H9 (cell line): ENCODE measurements at regions not wholly inside any gene's neighbourhood (a gene's known extent, or its start where the extent isn't known, plus 50 kb on each side); places are given as distances from the start of the nearest gene placed in this dataset.

ENCODE experiments used
- DNase-seq: peaks from one replicate; pipeline ENCODE4 v3.0.0-alpha.2; 2017
- H2AFZ ChIP-seq: one replicate; pipeline ENCODE4 v1.6.1; 2013; ENCODE audit warnings: mild to moderate bottlenecking, low read length, control low read depth, moderate library complexity
- H2AK5ac ChIP-seq: 2 replicates; pipeline ENCODE4 v1.6.1; 2013; ENCODE audit warnings: low read length, control low read depth, mixed read lengths; ENCODE audit not compliant: insufficient read length
- H2BK120ac ChIP-seq: one replicate; pipeline ENCODE4 v1.6.1; 2013; ENCODE audit warnings: low read depth, mild to moderate bottlenecking, low read length, control low read depth, inconsistent platforms; ENCODE audit not compliant: poor library complexity, severe bottlenecking
- H2BK12ac ChIP-seq: 2 replicates; pipeline ENCODE4 v1.6.1; 2013; ENCODE audit warnings: low read length, control low read depth, mixed read lengths, low read depth; ENCODE audit not compliant: insufficient read length
- H2BK15ac ChIP-seq: 2 replicates; pipeline ENCODE4 v1.6.1; 2013; ENCODE audit warnings: low read depth, low read length, control low read depth
- H2BK20ac ChIP-seq: one replicate; pipeline ENCODE4 v1.6.1; 2013; ENCODE audit warnings: low read depth, mild to moderate bottlenecking, low read length, control low read depth, inconsistent platforms; ENCODE audit not compliant: poor library complexity, severe bottlenecking
- H2BK5ac ChIP-seq: 2 replicates; pipeline ENCODE4 v1.6.1; 2013; ENCODE audit warnings: low read length, control low read depth, mixed read lengths; ENCODE audit not compliant: insufficient read length
- H3K14ac ChIP-seq: 2 replicates; pipeline ENCODE4 v1.6.1; 2013; ENCODE audit warnings: low read length, control low read depth; ENCODE audit not compliant: insufficient read depth
- H3K18ac ChIP-seq: 2 replicates; pipeline ENCODE4 v1.6.1; 2013; ENCODE audit warnings: low read depth, mild to moderate bottlenecking, mixed read lengths, low read length, control low read depth; ENCODE audit not compliant: insufficient read length
- H3K23ac ChIP-seq: 2 replicates; pipeline ENCODE4 v1.6.1; 2013; ENCODE audit warnings: low read length, control low read depth, mixed read lengths, low read depth; ENCODE audit not compliant: insufficient read length
- H3K23me2 ChIP-seq: 2 replicates; pipeline ENCODE4 v1.6.1; 2013; ENCODE audit warnings: low read depth, mild to moderate bottlenecking, mixed read lengths, low read length, control low read depth; ENCODE audit not compliant: insufficient read length, poor library complexity, severe bottlenecking
- H3K27ac ChIP-seq: 2 replicates; pipeline ENCODE4 v1.5.1; 2013; ENCODE audit warnings: low read length, control low read depth, mixed read lengths, low read depth; ENCODE audit not compliant: insufficient read length
- H3K27me3 ChIP-seq: 2 replicates; pipeline ENCODE4 v1.6.1; 2013; ENCODE audit warnings: low read length, control low read depth, inconsistent platforms; ENCODE audit not compliant: insufficient read depth
- H3K4ac ChIP-seq: 2 replicates; pipeline ENCODE4 v1.6.1; 2013; ENCODE audit warnings: low read depth, mild to moderate bottlenecking, control low read depth, inconsistent platforms, low read length, moderate library complexity
- H3K4me1 ChIP-seq: 2 replicates; pipeline ENCODE4 v1.6.1; 2013; ENCODE audit warnings: low read length, control low read depth, inconsistent platforms; ENCODE audit not compliant: insufficient read depth
- H3K4me2 ChIP-seq: 2 replicates; pipeline ENCODE4 v1.6.1; 2013; ENCODE audit warnings: low read length, control low read depth, mixed read lengths; ENCODE audit not compliant: insufficient read length, insufficient read depth
- H3K56ac ChIP-seq: 2 replicates; pipeline ENCODE4 v1.6.1; 2013; ENCODE audit warnings: low read depth, mild to moderate bottlenecking, mixed read lengths, low read length, control low read depth; ENCODE audit not compliant: insufficient read length
- H3K79me1 ChIP-seq: 2 replicates; pipeline ENCODE4 v1.6.1; 2013; ENCODE audit warnings: low read depth, mild to moderate bottlenecking, moderate library complexity, low read length, control low read depth, inconsistent platforms; ENCODE audit not compliant: insufficient read depth, poor library complexity, severe bottlenecking
- H3K79me2 ChIP-seq: 2 replicates; pipeline ENCODE4 v1.6.1; 2013; ENCODE audit warnings: low read length, control low read depth, inconsistent platforms; ENCODE audit not compliant: insufficient read depth
- H3K9ac ChIP-seq: 2 replicates; pipeline ENCODE4 v1.6.1; 2013; ENCODE audit warnings: low read length, control low read depth, mixed read lengths; ENCODE audit not compliant: insufficient read length; ENCODE audit errors: extremely low read depth
- H3K9me3 ChIP-seq: one replicate; pipeline ENCODE4 v1.6.1; 2013; ENCODE audit warnings: low read depth, low read length, inconsistent platforms; ENCODE audit not compliant: control insufficient read depth
- H3T11ph ChIP-seq: one replicate; pipeline ENCODE4 v1.6.1; 2013; ENCODE audit warnings: mild to moderate bottlenecking, low read length, control low read depth, inconsistent platforms
- H4K20me1 ChIP-seq: one replicate; pipeline ENCODE4 v1.6.1; 2013; ENCODE audit not compliant: control insufficient read depth, insufficient read length, insufficient read depth
- H4K5ac ChIP-seq: 2 replicates; pipeline ENCODE4 v1.6.1; 2013; ENCODE audit warnings: low read depth, mild to moderate bottlenecking, mixed read lengths, low read length, control low read depth; ENCODE audit not compliant: insufficient read length
- H4K8ac ChIP-seq: replicated peaks from 2 replicates; pipeline ENCODE4 v1.6.1; 2013; ENCODE audit warnings: low read length, control low read depth, mixed read lengths, low read depth; ENCODE audit not compliant: insufficient read length
- H4K91ac ChIP-seq: 2 replicates; pipeline ENCODE4 v1.6.1; 2013; ENCODE audit warnings: low read depth, mild to moderate bottlenecking, moderate library complexity, mixed read lengths, low read length, control low read depth; ENCODE audit not compliant: insufficient read length
- H3K27ac Mint-ChIP-seq, 3 experiments: 2 replicates in 2 of 3; 3 replicates in 1 of 3; pipeline ENCODE4 v1.8.0; 2020 to 2021; ENCODE audit warnings: mixed read lengths in 3 of 3, mild to moderate bottlenecking in 1 of 3, moderate library complexity in 1 of 3
- H3K27me3 Mint-ChIP-seq: 2 replicates; pipeline ENCODE4 v1.8.0; 2021; ENCODE audit warnings: low read depth, mild to moderate bottlenecking, moderate library complexity, mixed read lengths
- H3K36me3 Mint-ChIP-seq, 3 experiments: 2 replicates in 2 of 3; 3 replicates in 1 of 3; pipeline ENCODE4 v1.8.0; 2020 to 2021; ENCODE audit warnings: low read depth in 3 of 3, mixed read lengths in 3 of 3; ENCODE audit not compliant: insufficient read depth in 1 of 3
- H3K4me1 Mint-ChIP-seq, 2 experiments: 2 replicates each; pipeline ENCODE4 v1.8.0; 2020; ENCODE audit warnings: mixed read lengths in 2 of 2
- H3K4me3 Mint-ChIP-seq, 2 experiments: 2 replicates in 1 of 2; 3 replicates in 1 of 2; pipeline ENCODE4 v1.8.0; 2020 to 2021; ENCODE audit warnings: mild to moderate bottlenecking in 2 of 2, mixed read lengths in 2 of 2, moderate library complexity in 1 of 2
- H3K9me3 Mint-ChIP-seq, 2 experiments: 2 replicates in 1 of 2; 3 replicates in 1 of 2; pipeline ENCODE4 v1.8.0; 2020; ENCODE audit warnings: mild to moderate bottlenecking in 2 of 2, mixed read lengths in 2 of 2, moderate library complexity in 1 of 2
- WGBS: extraction: QIAGEN DNeasy Blood & Tissue Kit; methylation state at CpG from one replicate; pipeline ENCODE4 v1.1.7; 2013; ENCODE audit warnings: missing lambda C conversion rate, low lambda C conversion rate, mixed read lengths; ENCODE audit not compliant: insufficient read length; ENCODE audit errors: extremely low coverage; 5-methylcytosine and 5-hydroxymethylcytosine counted together
- TF ChIP-seq, protein P1 (sequence below): fragments of 200-600 bp; sonication (generic); conservative IDR thresholded peaks from 3 replicates; pipeline ENCODE4 v1.8.0; 2021; ENCODE audit warnings: antibody characterized with exemption, mild to moderate bottlenecking

DNA sequence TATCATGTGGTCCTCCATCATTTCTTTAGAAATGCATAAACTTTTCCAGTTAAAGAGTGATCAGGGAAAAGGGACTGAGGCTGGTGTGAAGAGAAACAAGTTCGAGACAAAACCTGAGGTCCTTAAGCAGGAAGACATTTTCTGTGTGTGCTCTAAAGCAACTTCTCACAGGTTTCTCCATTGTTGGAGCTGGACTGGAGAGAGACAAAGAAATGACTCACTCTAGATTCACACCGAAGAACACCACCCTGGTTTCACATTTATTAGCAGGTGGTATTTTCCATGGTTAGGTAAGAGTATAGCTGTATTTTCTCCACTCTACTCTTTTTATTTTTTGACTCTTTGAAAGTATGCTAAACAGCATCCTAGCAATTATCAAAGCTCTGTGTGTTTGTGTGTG is 736.4 kb downstream of the KCNA4 start:
- H3K27me3 Mint-ChIP-seq: no peaks in the 10 kb centered on the region; the same call in 1 of the 2 replicates
- no peak overlapping the region for H3K4me2 ChIP-seq
- no peak overlapping the region for H3K14ac ChIP-seq
- no peaks in the 10 kb centered on the region for H3K9me3 Mint-ChIP-seq
- no peaks in the 10 kb centered on the region for H3K9me3 ChIP-seq
- no peaks in the 10 kb centered on the region for H3K79me2 ChIP-seq
- H2BK12ac ChIP-seq: no peak overlapping the region
- no CpG with 5 or more reads among the region's 2 CpGs for WGBS
- H3K27ac Mint-ChIP-seq: no peak overlapping the region
- no peak overlapping the region for H4K8ac ChIP-seq
- H3K18ac ChIP-seq: no peak overlapping the region
- H2AK5ac ChIP-seq: no peak overlapping the region
- H3K23me2 ChIP-seq: no peaks in the 10 kb centered on the region
- H3K56ac ChIP-seq: no peak overlapping the region
- H3K79me1 ChIP-seq: no peaks in the 10 kb centered on the region
- no peaks in the 10 kb centered on the region for H3K4me1 ChIP-seq
- H3K27ac ChIP-seq: no peak overlapping the region
- no peak overlapping the region for H3K4me3 Mint-ChIP-seq
- H4K5ac ChIP-seq: no peak overlapping the region
- no peak overlapping the region for H3K23ac ChIP-seq
- no peak overlapping the region for H4K91ac ChIP-seq
- no peak overlapping the region for H2AFZ ChIP-seq
- H3T11ph ChIP-seq: no peak overlapping the region
- no peaks in the 10 kb centered on the region for H4K20me1 ChIP-seq
- no peak overlapping the region for H3K9ac ChIP-seq
- no peak overlapping the region for H3K4ac ChIP-seq
- no peak for DNase-seq
- TF ChIP-seq, protein P1, sequence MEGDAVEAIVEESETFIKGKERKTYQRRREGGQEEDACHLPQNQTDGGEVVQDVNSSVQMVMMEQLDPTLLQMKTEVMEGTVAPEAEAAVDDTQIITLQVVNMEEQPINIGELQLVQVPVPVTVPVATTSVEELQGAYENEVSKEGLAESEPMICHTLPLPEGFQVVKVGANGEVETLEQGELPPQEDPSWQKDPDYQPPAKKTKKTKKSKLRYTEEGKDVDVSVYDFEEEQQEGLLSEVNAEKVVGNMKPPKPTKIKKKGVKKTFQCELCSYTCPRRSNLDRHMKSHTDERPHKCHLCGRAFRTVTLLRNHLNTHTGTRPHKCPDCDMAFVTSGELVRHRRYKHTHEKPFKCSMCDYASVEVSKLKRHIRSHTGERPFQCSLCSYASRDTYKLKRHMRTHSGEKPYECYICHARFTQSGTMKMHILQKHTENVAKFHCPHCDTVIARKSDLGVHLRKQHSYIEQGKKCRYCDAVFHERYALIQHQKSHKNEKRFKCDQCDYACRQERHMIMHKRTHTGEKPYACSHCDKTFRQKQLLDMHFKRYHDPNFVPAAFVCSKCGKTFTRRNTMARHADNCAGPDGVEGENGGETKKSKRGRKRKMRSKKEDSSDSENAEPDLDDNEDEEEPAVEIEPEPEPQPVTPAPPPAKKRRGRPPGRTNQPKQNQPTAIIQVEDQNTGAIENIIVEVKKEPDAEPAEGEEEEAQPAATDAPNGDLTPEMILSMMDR: no peak
- H2BK120ac ChIP-seq: no peak overlapping the region
- no peak overlapping the region for H2BK5ac ChIP-seq
- H3K36me3 Mint-ChIP-seq: no peaks in the 10 kb centered on the region
- H3K4me1 Mint-ChIP-seq: peaks cover 0 to 4% of the 10 kb centered on the region in 2 experiments; a peak in 2 of 4 replicates
- H3K27me3 ChIP-seq: no peaks in the 10 kb centered on the region
- no peak overlapping the region for H2BK15ac ChIP-seq
- H2BK20ac ChIP-seq: no peak overlapping the region
